A204.1 (cell line): ENCODE measurements at regions not wholly inside any gene's neighbourhood (a gene's known extent, or its start where the extent isn't known, plus 50 kb on each side); places are given as distances from the start of the nearest gene placed in this dataset.
"Not testable (repeated sequence)": the region's sequence is repeated elsewhere in the genome, so short reads cannot be mapped to it uniquely, and the experiment has no call there.

Source experiments
- FAIRE-seq: peaks from 2 replicates; lab custom pipeline; 2012; peaks lifted over from hg19 to GRCh38; lab: Jason Lieb, UNC

- FAIRE-seq = no peak
Measured at GRCh38 chr6:147674099-147674498, 165.6 kb downstream of the SAMD5 start.

DNA sequence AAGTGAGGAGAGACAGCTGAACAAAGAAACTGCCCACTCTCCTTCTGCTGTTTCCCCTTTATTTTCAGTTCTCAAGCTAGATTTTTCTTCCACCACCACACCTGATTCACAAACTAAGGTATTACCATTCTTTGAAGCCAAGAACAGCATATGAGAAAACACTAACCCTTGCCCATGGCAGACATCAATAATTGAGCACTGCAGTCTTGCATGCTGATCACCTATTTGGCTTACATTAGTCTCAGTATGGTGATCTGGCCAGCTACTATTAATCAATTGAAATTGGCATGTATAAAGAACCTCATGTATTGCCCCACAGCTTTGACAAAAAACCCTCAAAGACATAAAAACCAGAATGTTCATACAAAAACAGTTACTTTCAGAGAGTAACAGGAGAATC, 166.3 kb downstream of the SAMD5 start:
- FAIRE-seq = no peak

DNA sequence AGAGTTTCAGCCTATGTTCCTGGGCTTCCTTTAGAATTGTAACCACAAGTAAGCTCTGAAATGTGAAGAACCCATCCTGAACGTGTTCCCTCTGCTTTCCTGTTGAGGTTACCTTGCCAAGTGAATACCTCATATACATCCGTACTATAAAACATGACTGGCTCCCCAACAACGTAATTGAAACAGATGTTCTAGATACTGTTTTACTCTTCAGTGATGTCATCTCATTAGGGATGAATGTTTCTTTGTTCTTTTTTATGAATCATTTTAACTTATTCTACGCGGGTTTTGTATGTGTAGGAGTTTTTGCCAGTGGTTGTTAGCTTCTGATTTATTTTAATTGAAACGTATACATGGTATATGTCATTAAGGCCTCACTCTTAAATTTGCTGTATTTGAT, 166.8 kb downstream of the SAMD5 start:
- FAIRE-seq = no peak

DNA sequence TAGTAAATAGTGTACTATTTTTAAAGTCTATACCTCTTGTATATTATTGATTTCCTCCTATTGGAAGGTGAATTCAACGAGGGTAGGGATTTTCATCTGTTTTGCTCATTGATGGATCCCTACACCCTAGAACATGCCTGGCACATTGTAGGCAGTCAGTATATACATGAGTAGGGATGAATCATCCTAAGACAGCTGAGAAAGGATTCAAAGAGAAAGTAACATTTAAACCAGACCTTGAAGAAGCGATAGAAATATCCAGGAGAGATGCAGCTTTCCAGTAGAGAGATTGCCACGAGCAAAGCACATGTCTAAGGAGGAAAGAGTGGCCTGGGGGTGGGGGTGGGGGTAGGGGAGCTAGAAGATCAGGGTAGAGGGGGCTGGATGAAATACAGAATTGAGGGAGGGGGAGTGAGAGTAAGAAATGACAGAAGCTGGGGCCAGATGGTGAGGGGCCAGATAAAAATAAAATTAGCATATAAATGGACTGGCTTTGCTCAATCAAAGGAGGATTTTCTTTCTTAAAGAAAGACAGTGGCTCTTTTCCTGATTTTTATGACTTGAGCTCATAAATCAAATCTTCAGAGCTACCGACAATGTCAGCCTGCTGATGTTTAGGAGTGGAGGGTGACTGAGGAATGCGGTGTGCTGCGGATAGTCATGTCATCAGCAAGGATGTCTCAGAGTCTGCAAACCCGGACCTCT, 168.2 kb downstream of the SAMD5 start:
- FAIRE-seq = no peak

- FAIRE-seq = no peak
Measured at GRCh38 chr6:147677647-147678046, 169.2 kb downstream of the SAMD5 start.

DNA sequence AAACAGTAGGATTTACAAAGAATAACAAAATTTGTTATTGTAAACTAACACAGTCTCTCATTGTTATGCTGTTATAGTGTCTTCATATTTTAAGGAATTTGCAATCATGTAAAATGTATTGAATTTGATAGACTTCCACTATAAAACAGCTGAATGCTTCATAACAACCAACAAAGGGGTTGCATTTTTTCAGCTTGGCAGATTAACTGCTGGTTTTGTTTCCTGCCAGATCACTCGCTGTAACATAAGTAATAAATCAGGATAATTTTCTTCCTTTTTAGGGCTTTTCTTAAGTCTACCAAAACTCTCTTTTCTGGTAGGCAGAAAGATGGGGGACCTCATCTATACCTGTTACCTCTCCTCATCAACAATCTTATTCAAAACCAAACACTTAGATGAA, 169.8 kb downstream of the SAMD5 start:
- FAIRE-seq = no peak

GRCh38 chr6:147684906-147685305, 176.4 kb downstream of the SAMD5 start:
- no peak for FAIRE-seq

DNA sequence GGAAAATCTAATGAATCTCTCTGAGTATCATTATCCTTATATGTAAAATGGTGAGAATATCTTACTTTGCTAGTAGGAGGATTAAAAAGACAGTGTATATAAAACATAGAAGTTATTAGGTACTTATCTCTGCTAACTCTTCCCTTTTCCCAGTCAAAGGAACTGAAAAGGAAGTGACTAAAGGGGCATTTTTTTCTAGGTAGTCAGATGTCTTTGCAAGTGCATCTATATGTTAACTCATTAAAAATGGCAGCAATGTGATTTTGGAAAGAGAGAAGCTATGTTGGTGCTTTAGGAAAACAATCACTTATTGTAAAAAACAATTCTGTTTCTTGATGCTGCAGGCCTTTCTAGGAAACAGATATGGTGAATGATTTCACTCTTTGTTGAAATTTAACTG, 180.9 kb downstream of the SAMD5 start:
- FAIRE-seq = no peak

DNA sequence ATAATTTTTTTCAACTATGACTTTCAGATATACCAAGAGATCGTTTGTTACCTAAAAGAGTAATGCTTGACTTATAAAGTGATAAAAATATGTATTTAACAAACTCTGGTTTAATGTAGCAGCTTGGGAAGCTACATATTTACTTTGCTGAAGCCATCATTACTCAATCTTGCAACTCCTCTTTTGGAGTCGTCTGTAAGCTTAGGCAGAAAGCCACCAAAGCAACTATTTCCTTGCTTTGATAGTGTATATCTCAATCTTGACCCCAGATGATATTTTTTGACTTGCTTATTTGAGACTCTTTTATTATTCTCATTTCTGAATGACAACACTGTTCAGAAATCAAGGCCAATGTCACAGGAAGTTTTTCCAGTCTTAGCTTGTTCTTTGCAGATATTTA, 183.0 kb downstream of the SAMD5 start:
- FAIRE-seq = no peak

DNA sequence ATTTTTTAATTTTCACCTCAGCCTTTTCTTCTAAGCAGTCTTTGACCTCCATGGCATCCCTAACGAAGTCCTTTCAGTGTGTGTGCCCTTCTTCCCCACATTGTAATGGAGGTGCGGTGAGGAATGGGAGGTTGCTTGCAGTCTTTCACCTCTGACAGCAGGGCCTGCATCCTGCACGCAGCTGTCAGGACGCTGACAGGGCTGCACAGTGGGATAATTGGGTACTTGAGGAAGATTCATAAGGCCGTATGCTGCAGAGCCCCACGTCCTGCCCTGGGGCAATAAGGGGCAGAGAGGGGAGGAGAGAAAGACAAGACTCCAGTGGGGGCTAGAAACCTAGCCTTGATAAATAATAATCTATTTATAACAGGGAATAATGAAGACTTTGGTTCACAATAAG, 184.7 kb downstream of the SAMD5 start:
- FAIRE-seq = no peak

DNA sequence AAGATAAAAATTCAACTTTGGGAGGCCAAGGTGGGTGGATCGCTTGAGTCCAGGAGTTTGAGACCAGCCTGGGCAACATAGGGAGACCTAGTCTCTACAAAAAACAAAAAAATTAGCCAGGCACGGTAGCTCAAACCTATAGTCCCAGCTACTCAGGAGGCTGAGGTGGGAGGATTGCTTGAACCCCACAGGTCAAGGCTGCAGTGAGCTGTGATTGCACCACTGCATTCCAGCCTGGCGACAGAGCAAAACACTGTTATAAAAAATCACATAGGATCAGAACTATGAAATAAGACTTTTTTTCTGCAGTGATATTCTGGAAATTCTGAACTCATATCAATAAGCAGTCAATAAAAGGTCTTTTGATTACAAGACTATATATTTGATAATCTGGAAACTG, 186.1 kb downstream of the SAMD5 start:
- not testable (repeated sequence) for FAIRE-seq

- FAIRE-seq = no peak
Measured at GRCh38 chr6:147695819-147696218, 187.3 kb downstream of the SAMD5 start.

- no peak for FAIRE-seq
Measured at GRCh38 chr6:147699140-147699539, 190.7 kb downstream of the SAMD5 start.

DNA sequence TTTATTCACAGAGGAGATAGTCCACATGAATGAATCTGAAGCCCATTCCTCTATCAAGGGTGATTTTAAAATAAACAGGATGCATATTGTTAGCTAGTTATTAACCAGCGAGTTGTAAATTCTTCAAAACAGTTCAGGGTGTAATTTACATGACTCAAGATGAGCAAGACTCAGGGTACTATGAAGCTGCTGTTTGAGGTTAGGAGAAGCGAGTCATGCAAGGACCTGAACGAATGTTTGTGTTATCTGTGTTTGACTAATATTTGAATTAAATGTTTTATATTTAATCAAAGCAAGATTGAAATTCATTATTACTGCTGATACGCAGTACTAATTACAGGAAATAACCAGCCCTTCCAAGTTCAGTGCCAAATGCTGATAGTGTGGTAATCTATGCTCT, 191.1 kb downstream of the SAMD5 start:
- no peak for FAIRE-seq

GRCh38 chr6:147700436-147701209, 192.1 kb downstream of the SAMD5 start:
- FAIRE-seq = no peak

- FAIRE-seq = no peak
Measured at GRCh38 chr6:147704691-147705090, 196.2 kb downstream of the SAMD5 start.

GRCh38 chr6:147707524-147707923, 199.0 kb downstream of the SAMD5 start:
- FAIRE-seq = no peak

DNA sequence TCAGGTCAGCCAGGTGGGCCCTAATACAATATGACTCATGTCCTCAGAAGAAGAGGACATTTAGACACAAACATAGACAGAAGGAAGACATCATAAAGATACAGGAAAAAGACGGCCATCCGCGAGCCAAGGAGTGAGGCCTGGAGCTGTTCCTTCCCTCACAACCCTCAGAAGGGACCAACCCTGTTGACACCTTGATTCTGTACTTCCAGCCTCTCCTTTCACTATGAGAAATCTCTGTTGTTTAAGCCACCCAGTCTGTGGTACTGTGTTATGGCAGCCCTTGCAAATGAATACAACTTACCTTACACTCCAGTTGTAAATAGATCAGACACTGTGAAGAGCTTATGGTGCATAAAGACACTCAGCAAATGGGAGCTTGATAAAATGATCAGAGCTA, 199.7 kb downstream of the SAMD5 start:
- FAIRE-seq = no peak

DNA sequence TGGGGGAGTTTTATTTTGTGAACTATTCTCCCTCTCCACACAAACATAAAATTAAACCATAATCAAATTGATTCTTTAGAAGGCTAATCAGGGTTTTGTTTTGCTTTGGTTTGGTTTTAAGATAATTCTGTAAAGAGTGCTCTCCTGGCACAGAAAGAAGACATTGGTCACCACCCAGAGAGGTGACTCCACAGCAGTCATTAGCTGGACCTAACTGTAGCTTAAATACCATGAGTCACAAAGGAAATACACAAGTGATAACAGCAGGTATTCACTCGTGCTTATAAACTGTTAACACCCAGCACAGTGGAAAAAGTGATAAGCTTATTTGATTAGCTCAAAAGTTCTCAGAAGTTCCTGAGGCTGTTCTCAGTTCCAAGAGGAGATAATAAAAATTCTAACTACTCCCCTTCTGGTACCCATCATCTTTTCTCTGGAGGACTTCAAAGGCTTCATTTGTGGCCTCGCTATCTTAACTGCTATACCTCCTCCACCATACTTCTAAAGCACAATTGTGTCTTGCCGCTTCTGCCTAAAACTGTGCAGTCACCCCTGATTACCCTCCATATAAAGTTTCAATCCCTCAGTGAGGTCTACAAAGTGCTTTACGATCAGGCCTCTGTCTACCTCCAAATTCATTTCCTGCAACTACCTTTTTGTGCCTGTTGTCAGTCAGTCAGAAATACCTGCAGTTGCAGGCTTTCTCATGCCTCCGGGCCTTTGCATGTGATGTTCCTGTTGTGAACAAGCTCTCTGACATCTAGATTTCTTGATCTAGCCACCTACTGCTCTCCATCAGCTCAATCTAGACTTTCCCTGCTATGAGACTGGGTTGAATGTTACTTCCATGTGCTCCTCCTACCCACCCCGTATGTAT, 201.1 kb downstream of the SAMD5 start:
- no peak for FAIRE-seq

DNA sequence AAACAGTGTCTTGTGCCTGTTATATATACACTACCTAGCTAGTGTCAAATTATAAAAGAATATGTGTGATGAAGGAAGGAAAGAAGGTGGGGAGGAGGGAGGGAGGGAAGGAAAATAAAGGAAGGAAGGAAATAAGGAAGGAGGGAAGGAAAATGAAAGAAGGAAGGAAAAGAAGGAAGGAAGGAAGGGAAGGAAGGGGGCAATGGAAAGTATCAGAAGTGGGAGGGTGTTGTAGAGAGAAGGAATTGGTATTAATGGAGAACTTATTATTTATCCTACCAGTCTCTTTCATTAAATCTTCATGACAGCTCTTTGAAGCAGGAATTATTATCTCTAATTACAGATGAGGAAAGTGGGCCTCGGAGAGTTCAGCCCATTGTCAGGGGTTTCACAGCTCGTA, 202.4 kb downstream of the SAMD5 start:
- no peak for FAIRE-seq

DNA sequence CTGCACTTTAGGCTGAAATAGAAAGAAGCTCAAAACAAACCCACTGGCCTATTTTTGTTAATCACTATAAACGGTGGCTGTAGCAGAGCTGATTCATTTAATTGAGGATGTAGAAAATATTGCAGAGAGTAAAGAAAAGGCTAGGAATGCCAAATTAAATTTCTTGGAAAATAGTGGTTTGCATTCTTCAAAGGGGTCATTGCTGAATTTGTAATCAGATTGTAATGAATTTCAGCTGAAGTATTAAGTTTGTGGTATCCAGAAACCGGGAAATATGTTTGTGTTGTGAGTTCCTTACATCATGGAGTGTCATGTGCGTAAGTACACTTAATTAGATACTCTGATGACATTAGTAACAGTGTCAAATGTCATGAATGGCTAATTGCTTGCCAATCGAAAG, 203.0 kb downstream of the SAMD5 start:
- no peak for FAIRE-seq

- FAIRE-seq = no peak
Measured at GRCh38 chr6:147712841-147713240, 204.4 kb downstream of the SAMD5 start.

DNA sequence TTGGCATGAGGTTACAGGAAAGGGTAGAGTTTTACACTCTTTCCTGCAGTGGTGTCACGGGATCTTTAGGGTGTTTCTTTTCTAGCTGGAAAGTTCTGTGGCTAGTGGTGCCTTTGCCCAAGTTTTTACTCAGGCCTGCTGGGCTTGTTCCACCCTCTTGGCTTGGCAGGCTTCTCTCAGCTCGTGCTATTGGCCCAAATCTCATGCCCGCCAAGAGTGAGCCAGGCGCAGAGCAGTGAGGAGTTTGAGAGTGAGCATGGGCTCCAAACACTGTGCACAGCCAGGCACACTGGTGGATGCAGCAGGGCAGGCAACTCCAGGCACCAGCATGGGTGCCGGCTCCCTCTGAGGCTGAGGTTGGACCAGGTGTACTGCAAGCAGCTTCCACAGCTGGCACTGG, 206.5 kb downstream of the SAMD5 start:
- FAIRE-seq = no peak
